Gastroesophageal sphincter (tissue), 4 donors: ENCODE measurements at regions not wholly inside any gene's neighbourhood (a gene's known extent, or its start where the extent isn't known, plus 50 kb on each side); places are given as distances from the start of the nearest gene placed in this dataset.

ENCODE experiments used
- ATAC-seq: fragments of 150-250 bp; one replicate; pipeline ENCODE4 v1.9.1; 2016; ENCODE audit warnings: mild to moderate bottlenecking, moderate library complexity
- H3K27ac ChIP-seq, 4 donors: fragments of 200-600 bp; sonication (generic) in 3 of 4; 1 replicate in 3 of 4; 2 replicates in 1 of 4; pipeline ENCODE4 v1.5.1; 2016 to 2019
- H3K27me3 ChIP-seq: fragments of 200-600 bp; sonication (generic); one replicate; pipeline ENCODE4 v1.5.1; 2019
- H3K36me3 ChIP-seq, 2 donors: fragments of 200-600 bp; sonication (generic); one replicate each; pipeline ENCODE4 v1.5.1; 2019; ENCODE audit warnings: control low read depth in 1 of 2
- H3K4me1 ChIP-seq, 3 donors: fragments of 200-600 bp; sonication (generic); 1 replicate in 2 of 3; 2 replicates in 1 of 3; pipeline ENCODE4 v1.5.1; 2016 to 2019; ENCODE audit warnings: control low read depth in 2 of 3
- H3K4me3 ChIP-seq, 2 donors: fragments of 200-600 bp; sonication (generic); one replicate each; pipeline ENCODE4 v1.5.1; 2019; ENCODE audit warnings: mild to moderate bottlenecking in 1 of 2, moderate library complexity in 1 of 2
- H3K9me3 ChIP-seq, 3 donors: fragments of 200-600 bp; sonication (generic); one replicate each; pipeline ENCODE4 v1.5.1; 2017 to 2019; ENCODE audit warnings: control low read depth in 2 of 3
- CTCF ChIP-seq, 4 experiments: fragments of 200-600 bp in 2 of 4; fragments of 450-650 bp in 2 of 4; sonication (generic) in 1 of 4; IDR thresholded peaks; one replicate each; pipeline ENCODE4 v1.5.1; 2017 to 2019; ENCODE audit warnings: antibody characterized with exemption in 4 of 4, mild to moderate bottlenecking in 2 of 4, moderate library complexity in 2 of 4
- EP300 ChIP-seq: sonication (generic); formaldehyde crosslinking; IDR thresholded peaks from one replicate; pipeline ENCODE4 v1.6.1; 2017; ENCODE audit warnings: antibody characterized with exemption, mild to moderate bottlenecking
- POLR2A ChIP-seq, 2 donors: fragments of 450-650 bp; IDR thresholded peaks; one replicate each; pipeline ENCODE4 v1.6.1; 2017; ENCODE audit warnings: antibody characterized with exemption in 2 of 2, mild to moderate bottlenecking in 2 of 2, moderate library complexity in 1 of 2
- POLR2AphosphoS5 ChIP-seq: sonication (generic); formaldehyde crosslinking; IDR thresholded peaks from one replicate; pipeline ENCODE4 v1.6.1; 2017; ENCODE audit warnings: antibody characterized with exemption
- WGBS, 2 donors: methylation state at CpG; one replicate each; pipeline ENCODE4 v1.1.5; 2018; ENCODE audit warnings: low coverage in 1 of 2; 5-methylcytosine and 5-hydroxymethylcytosine counted together

GRCh38 chr15:39191871-39192291 is 389.0 kb upstream of the THBS1 start:
- Histone ChIP-seq H3K27me3 (no peaks in the 10 kb centered on the region), H3K9me3 (no peaks in the 10 kb centered on the region), H3K4me1 (no peaks in the 10 kb centered on the region), H3K27ac (no peak overlapping the region), H3K4me3 (no peak overlapping the region), H3K36me3 (no peaks in the 10 kb centered on the region)
- no peak for ATAC-seq
- TF ChIP-seq EP300 (no peak), POLR2A (IDR thresholded peaks at IDR 0.05) (no peak), POLR2AphosphoS5 (no peak), CTCF (IDR thresholded peaks at IDR 0.05) (no peak)

GRCh38 chr15:39192351-39192750 is 388.5 kb upstream of the THBS1 start:
- H3K27ac ChIP-seq = no peak overlapping the region
- ATAC-seq = no peak
- WGBS, 2 donors = 39 to 52% methylated on average over 3 of the region's 3 CpGs

GRCh38 chr15:39192979-39193560 is 387.8 kb upstream of the THBS1 start:
- TF ChIP-seq CTCF (IDR thresholded peaks at IDR 0.05) = no peak
- Histone ChIP-seq H3K36me3 (no peaks in the 10 kb centered on the region), H3K4me1 (no peaks in the 10 kb centered on the region), H3K4me3 (no peak overlapping the region), H3K9me3 (no peaks in the 10 kb centered on the region), H3K27me3 (no peaks in the 10 kb centered on the region), H3K27ac (no peak overlapping the region)
- ATAC-seq = no peak
- 93 to 95% methylated on average over 3 of the region's 3 CpGs for WGBS, 2 donors

More at GRCh38 chr15:39192351-39192750, 388.5 kb upstream of the THBS1 start:
- H3K4me3 ChIP-seq = no peak overlapping the region
- no peaks in the 10 kb centered on the region for H3K4me1 ChIP-seq
- no peaks in the 10 kb centered on the region for H3K36me3 ChIP-seq
- no peaks in the 10 kb centered on the region for H3K27me3 ChIP-seq
- TF ChIP-seq POLR2AphosphoS5 = no peak
- TF ChIP-seq CTCF (IDR thresholded peaks at IDR 0.05) = no peak
- no peak for TF ChIP-seq EP300
- TF ChIP-seq POLR2A (IDR thresholded peaks at IDR 0.05) = no peak
- no peaks in the 10 kb centered on the region for H3K9me3 ChIP-seq

- Histone ChIP-seq H3K9me3 (no peaks in the 10 kb centered on the region), H3K4me3 (no peak overlapping the region), H3K27me3 (no peaks in the 10 kb centered on the region), H3K4me1 (no peaks in the 10 kb centered on the region), H3K27ac (no peak overlapping the region), H3K36me3 (no peaks in the 10 kb centered on the region)
- WGBS, 2 donors = 100% methylated on average over 2 of the region's 2 CpGs; no CpG with 5 or more reads in 1 of the 2 donors
- no peak for TF ChIP-seq EP300
- TF ChIP-seq CTCF (IDR thresholded peaks at IDR 0.05) = no peak
- no peak for TF ChIP-seq POLR2A (IDR thresholded peaks at IDR 0.05)
- no peak for TF ChIP-seq POLR2AphosphoS5
- ATAC-seq = no peak
These were observed 387.3 kb upstream of the THBS1 start for GRCh38 chr15:39193611-39194010.

GRCh38 chr15:39194106-39194830 is 386.6 kb upstream of the THBS1 start:
- 60 to 70% methylated on average over 1 to 2 of the region's 2 CpGs for WGBS, 2 donors
- H3K4me1 ChIP-seq = peaks cover 0 to 6% (median 0%) of the 10 kb centered on the region in 3 donors
- no peak overlapping the region for H3K27ac ChIP-seq
- ATAC-seq = no peak
- H3K36me3 ChIP-seq = no peaks in the 10 kb centered on the region
- no peak overlapping the region for H3K4me3 ChIP-seq
- H3K27me3 ChIP-seq = no peaks in the 10 kb centered on the region
- no peaks in the 10 kb centered on the region for H3K9me3 ChIP-seq
- TF ChIP-seq CTCF (IDR thresholded peaks at IDR 0.05) = no peak
- no peak for TF ChIP-seq POLR2A (IDR thresholded peaks at IDR 0.05)
- TF ChIP-seq EP300 = no peak
- no peak for TF ChIP-seq POLR2AphosphoS5
